ENCODE measurements at regions not wholly inside any gene's neighbourhood (a gene's known extent, or its start where the extent isn't known, plus 50 kb on each side); places are given as distances from the start of the nearest gene placed in this dataset.

DNA sequence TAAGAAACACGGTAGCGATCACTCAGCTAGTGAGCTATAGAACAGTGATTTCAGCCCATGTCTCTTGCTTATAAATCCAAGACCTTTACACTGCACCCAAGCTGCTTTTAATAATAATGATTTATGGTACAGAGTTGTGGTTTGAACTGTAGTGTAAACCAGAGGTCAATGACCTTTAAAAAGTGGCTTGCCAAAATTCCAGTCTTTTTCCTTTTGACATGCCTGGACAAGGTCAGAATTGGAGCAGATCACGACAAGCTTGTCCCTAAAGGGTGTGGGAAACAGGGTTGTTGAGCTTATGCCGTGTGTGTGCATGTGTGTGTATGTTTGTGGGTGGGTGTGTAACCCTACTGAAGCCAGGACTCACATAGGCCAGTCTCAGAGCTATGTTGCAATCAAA, 225.3 kb upstream of the CLINT1 start:
- TF ChIP-seq CTCF (conservative IDR thresholded peaks at IDR 0.05; ENCODE audit: low read depth, low read length) (no peak), EZH2phosphoT487 (IDR thresholded peaks at IDR 0.05; ENCODE audit: borderline replicate concordance, low read length) (no peak), EZH2 (IDR thresholded peaks at IDR 0.05; ENCODE audit: low read length, unreplicated experiment) (no peak)

Data from PC-3 (cell line).